ELR (cell line): ENCODE measurements at regions not wholly inside any gene's neighbourhood (a gene's known extent, or its start where the extent isn't known, plus 50 kb on each side); places are given as distances from the start of the nearest gene placed in this dataset.

Source experiments
- DNase-seq: peaks from one replicate; pipeline ENCODE4 v3.0.0-alpha.2; 2015; ENCODE audit warnings: low read depth

GRCh38 chr7:119102291-119102690 lies 877.8 kb downstream of the ANKRD7 start:
- no peak for DNase-seq

GRCh38 chr7:119105381-119105780 lies 880.9 kb downstream of the ANKRD7 start:
- DNase-seq: no peak

DNA sequence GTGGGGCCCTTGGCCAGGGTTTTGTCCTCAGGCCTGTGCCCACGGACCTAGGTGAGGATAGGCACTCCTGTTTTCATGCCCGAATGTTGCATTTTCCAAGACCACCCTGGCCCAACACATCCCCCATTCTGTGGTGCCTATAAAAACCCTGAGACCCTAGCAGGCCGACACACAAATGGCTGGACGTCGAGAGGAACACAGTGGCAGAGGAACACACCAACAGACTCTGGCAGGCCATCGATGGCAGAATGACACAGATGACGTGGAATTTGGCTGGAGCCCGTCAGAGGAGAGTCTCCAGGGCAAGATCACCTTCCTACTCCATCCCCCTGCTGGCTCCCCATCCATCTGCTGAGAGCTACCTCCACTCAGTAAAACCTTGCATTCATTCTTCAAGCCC lies 898.8 kb downstream of the ANKRD7 start:
- no peak for DNase-seq

DNA sequence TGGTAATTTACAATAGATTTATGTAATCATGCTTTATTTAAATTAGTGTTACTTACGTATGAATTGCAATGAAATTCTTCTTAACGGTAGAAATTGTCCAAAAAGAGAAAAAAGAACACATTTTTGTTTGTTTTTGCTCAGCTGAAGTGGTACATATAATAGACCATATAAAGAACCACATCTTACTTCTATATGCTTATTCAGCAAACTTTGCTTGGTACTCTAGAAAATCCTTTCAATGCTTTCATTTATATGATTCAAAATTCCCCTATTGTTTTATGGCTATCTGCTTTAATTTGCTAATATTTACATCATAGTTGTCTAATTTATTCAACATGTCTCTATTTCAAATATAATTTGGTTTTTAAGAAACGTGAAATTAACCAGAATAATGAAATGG lies 903.2 kb downstream of the ANKRD7 start:
- DNase-seq: no peak

DNA sequence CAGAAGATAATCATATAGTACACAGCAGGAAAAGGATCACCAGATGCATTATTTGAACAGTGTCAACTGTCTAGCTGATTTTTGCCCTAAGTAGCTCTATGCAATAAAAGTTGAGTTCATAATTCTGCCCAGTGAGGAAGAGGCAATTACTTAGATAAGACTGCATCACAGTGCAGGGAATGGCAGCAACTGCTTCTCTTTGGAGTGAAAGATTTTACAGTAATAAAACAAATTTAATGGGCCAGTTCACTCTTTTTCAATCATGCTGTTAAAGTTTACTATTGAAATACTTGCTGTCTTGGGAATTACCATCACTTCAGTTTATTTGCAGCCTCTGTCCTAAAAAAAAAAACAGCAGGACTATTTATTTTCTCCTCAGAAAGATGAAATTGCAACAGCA lies 907.9 kb downstream of the ANKRD7 start:
- no peak for DNase-seq

GRCh38 chr7:119167431-119167830 lies 942.9 kb downstream of the ANKRD7 start:
- DNase-seq: no peak

DNA sequence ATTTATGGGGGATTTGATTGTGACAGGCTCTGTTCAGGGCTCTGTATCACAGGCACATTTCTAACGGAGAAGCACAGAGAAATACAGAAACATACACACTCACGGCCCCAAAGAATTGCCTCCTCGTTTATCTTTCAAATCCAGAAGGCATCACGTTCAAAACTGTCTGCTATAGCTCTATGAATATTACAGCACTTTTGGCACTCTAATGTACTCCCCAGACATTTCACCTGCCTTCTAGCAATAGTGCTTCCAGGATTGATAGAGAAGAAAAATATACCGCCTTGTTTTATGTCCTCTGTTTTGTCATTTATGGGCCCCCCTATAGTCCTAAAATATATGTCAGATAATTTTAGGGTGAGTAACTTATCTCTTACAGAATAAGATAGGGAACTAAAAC lies 947.5 kb downstream of the ANKRD7 start:
- no peak for DNase-seq

- peak; percentile 55 for DNase-seq
Measured at GRCh38 chr7:119175911-119176627, 951.6 kb downstream of the ANKRD7 start.

GRCh38 chr7:119177863-119178262 lies 953.4 kb downstream of the ANKRD7 start:
- no peak for DNase-seq

DNA sequence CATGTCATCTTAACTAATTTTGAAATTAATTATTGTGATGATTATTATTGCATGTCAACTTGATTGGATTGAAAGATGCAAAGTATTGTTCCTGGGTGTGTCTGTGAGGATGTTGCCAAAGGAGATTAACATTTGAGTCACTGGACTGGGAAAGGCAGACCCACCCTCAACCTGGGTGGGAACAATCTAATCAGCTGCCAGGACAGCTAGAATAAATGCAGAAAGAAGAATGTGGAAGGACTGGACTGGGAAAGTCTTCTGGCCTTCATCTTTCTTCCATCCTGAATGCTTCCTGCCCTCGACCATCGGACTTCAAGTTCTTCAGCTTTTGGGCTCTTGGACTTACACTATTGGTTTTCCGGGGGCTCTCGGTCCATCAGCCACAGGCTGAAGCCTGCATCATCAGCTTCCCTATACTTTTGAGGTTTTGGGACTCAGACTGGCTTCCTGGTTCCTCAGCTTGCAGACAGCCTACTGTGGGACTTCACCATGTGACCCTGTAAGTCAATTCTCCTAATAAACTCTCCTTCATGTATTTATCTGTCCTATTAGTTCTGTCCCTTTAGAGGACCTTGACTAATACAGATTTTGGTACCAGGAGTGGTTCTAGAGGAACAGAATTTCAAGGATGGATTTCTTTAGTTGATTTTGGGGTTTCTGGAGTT lies 959.8 kb downstream of the ANKRD7 start:
- DNase-seq: no peak

DNA sequence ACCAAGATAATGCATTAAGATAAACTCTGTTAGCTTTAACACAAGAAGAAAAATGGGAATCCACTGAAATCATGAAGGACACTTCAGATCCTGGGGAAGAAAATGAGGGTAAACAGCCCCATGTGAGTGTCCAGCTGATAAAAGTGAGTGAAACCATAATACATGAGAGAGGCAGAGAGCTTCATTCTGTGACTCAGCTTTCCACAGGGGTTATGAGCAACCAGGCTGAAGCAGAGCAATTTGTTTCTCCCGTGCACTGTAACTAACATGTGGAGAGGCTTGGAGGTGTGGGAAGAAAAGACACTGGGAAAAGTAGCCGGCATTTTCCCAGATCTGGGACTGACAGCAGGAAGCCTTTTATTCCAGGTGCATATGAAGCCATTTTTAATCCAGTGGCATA lies 971.7 kb downstream of the ANKRD7 start:
- no peak for DNase-seq

DNA sequence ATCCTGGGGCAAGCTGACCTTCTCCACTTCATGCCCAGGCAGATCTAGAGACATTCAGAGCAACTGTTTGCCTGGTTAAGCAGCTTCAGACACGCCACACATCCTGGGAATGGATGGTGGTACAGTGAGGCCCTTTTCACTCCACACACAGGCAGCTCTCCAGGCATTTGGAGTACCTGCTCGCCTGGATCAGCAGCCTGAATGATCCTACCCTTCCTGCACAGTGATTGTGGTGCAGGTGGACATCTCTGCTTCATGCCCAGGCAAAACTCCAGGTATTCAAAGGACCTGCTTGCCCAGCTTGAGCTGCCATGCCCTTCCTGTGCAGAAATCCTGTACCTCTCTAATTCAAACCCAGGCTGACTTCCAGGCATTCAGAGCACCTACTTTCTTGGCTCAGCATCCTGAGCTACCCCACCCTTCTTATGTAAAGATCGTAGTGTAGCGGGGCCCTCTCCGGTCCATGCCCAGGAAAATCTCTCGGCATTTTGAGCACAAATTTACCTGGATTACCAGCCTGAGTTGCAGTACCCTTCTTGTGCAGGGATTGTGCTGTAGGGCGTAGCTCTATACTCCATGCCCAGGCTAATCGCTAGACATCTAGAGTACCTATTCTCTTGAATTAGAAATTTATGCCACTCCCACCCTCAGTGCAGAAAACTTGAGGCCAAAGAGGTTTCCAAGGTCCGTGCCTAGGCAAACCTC lies 972.8 kb downstream of the ANKRD7 start:
- DNase-seq: no peak

GRCh38 chr7:119197877-119198527 lies 973.5 kb downstream of the ANKRD7 start:
- DNase-seq: peak; percentile 45

GRCh38 chr7:119219663-119220062 lies 995.2 kb downstream of the ANKRD7 start:
- no peak for DNase-seq

GRCh38 chr7:119223930-119224329 lies 999.4 kb downstream of the ANKRD7 start:
- no peak for DNase-seq

- DNase-seq: no peak
Measured at GRCh38 chr7:119228482-119228881, 1004.0 kb downstream of the ANKRD7 start.

DNA sequence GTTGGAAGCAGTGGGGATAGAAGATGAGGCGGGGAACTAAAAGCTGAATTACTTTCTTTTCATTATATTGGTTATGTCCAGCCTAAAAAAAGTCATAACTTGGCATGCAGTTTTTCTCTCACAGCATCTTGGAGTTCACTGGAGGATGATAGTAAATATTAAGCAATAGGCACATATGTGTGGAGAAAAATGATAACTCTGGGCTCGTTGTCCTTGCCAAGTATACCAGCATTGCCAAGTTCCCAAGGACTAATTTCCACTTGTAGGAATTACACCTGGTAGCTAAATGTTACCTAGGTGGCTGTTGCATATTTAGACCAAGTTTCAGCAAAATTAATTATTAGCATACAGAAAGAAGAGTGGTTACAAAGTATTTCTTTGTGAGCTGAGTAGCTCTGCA lies 1007.6 kb downstream of the ANKRD7 start:
- DNase-seq: no peak

DNA sequence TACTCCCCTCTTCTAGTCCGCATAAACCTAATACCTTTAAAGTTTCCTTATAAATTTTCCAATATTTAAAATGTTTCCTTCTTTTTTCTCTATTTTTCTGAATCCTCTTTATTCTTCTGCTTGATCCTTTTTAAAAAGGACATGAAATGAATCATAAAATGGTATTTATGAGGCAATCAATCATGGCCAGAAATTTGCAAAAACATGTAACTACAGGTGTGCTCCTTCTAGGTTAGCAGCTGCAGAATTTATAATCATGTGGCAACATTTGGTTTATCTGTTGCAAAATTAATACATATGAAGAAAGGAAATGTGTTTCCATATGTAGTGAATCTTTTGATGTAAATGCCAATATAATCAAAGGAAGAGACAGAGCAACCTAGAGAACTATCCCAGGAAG lies 1008.5 kb downstream of the ANKRD7 start:
- no peak for DNase-seq

DNA sequence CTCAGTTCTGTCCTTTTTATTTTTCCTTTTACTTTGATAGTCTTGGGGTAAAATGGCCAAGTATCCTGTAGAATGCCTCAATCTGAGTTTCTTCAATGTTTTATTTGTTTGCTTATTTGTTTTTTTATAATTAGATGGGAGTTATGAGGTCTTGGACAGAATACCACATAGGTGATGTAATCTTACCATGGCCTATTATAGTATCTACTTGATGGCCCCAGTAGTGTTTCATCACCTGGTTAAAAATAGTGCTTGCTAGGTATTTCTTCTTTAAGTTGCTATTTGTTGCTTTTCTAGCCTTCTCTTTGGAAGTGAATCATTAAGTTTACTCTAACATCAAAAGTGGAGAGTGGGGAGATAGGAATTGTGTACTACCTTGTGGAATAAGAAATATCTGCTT lies 1020.0 kb upstream of the KCND2 start:
- DNase-seq: no peak

GRCh38 chr7:119254742-119255141 lies 1018.2 kb upstream of the KCND2 start:
- DNase-seq: peak; percentile 1

- no peak for DNase-seq
Measured at GRCh38 chr7:119256001-119256400, 1017.0 kb upstream of the KCND2 start.

DNA sequence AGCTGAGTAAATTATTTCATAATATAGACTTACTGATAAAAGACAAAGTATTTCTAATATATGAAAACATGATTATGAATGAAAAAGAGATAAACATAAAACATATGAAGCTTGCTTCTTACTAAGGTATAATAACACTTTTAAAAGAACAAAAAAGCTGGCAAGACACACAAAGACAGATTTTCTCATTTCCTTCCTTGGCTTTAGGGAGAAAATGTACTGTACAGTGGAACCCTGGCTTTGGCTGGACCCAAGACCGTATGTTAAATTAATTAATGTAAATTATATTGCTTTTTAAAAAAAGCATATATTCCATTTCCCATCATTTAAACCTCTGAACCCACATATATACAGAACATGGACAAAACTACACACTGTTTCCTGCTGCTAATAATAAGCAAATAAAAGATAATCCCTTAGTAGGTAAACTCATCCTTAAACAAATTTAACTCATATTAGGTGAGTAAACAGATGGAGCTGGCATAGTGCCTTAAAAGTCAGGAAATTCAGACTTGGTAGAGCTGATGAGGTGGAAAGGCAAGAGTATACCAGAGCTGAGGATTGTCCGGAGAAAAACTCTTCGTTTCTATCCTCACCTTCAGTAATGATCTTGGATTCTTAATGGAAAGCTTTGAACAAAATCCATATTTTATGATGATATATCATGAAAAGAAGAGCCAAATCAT lies 1016.4 kb upstream of the KCND2 start:
- DNase-seq: no peak
